ENCODE measurements at regions not wholly inside any gene's neighbourhood (a gene's known extent, or its start where the extent isn't known, plus 50 kb on each side); places are given as distances from the start of the nearest gene placed in this dataset.

- DNase-seq (ENCODE audit: low spot score in 2 of 2) (no peak), ATAC-seq (replicated peaks; ENCODE audit: extremely low read depth, poor library complexity, severe bottlenecking) (no peak)
- no peaks in the 10 kb centered on the region for H3K9me3 Mint-ChIP-seq
- no peak overlapping the region for H3K4me3 Mint-ChIP-seq
- peaks cover 23% of the 10 kb centered on the region for H3K4me1 Mint-ChIP-seq
- peaks cover 2% of the 10 kb centered on the region for H3K36me3 Mint-ChIP-seq (ENCODE audit: insufficient read depth)
- no peak overlapping the region for H3K27ac Mint-ChIP-seq (ENCODE audit: low read depth)
- no peaks in the 10 kb centered on the region for H3K27me3 Mint-ChIP-seq
Observed at GRCh38 chr1:10935724-10936123, 76.7 kb upstream of the TARDBP start.

GRCh38 chr1:10936998-10937901 lies 75.2 kb upstream of the TARDBP start:
- H3K4me3 Mint-ChIP-seq, result no peak overlapping the region
- ATAC-seq (replicated peaks; ENCODE audit: extremely low read depth, poor library complexity, severe bottlenecking) (no peak), DNase-seq (ENCODE audit: low spot score in 2 of 2) (no peak)
- H3K27ac Mint-ChIP-seq (ENCODE audit: low read depth), result no peak overlapping the region
- no peaks in the 10 kb centered on the region for H3K27me3 Mint-ChIP-seq
- H3K9me3 Mint-ChIP-seq, result no peaks in the 10 kb centered on the region
- H3K36me3 Mint-ChIP-seq (ENCODE audit: insufficient read depth), result peaks cover 2% of the 10 kb centered on the region
- peaks cover 22% of the 10 kb centered on the region for H3K4me1 Mint-ChIP-seq

GRCh38 chr1:10938741-10939417 lies 73.6 kb upstream of the TARDBP start:
- Mint-ChIP-seq H3K27ac (ENCODE audit: low read depth) (no peak overlapping the region), H3K9me3 (no peaks in the 10 kb centered on the region), H3K4me1 (peaks cover 23% of the 10 kb centered on the region), H3K4me3 (no peak overlapping the region), H3K27me3 (peaks cover 8% of the 10 kb centered on the region), H3K36me3 (ENCODE audit: insufficient read depth) (peaks cover 1% of the 10 kb centered on the region)
- no peak for ATAC-seq (replicated peaks; ENCODE audit: extremely low read depth, poor library complexity, severe bottlenecking)
- no peak for DNase-seq (ENCODE audit: low spot score in 2 of 2)

- no peaks in the 10 kb centered on the region for H3K9me3 Mint-ChIP-seq
- peak overlapping the region; percentile 79 for H3K27ac Mint-ChIP-seq (ENCODE audit: low read depth)
- H3K4me1 Mint-ChIP-seq, result peaks cover 28% of the 10 kb centered on the region
- peaks cover 1% of the 10 kb centered on the region for H3K36me3 Mint-ChIP-seq (ENCODE audit: insufficient read depth)
- H3K27me3 Mint-ChIP-seq, result peaks cover 18% of the 10 kb centered on the region
- peak overlapping the region; percentile 63 for H3K4me3 Mint-ChIP-seq
- DNase-seq (ENCODE audit: low spot score in 2 of 2) (no peak), ATAC-seq (replicated peaks; ENCODE audit: extremely low read depth, poor library complexity, severe bottlenecking) (no peak)
Observed at GRCh38 chr1:10939654-10940450, 72.6 kb upstream of the TARDBP start.

- Mint-ChIP-seq H3K4me3 (peak overlapping the region; percentile 63), H3K4me1 (peaks cover 28% of the 10 kb centered on the region), H3K9me3 (no peaks in the 10 kb centered on the region), H3K27ac (ENCODE audit: low read depth) (peak overlapping the region; percentile 79), H3K27me3 (peaks cover 23% of the 10 kb centered on the region), H3K36me3 (ENCODE audit: insufficient read depth) (peaks cover 1% of the 10 kb centered on the region)
- DNase-seq (ENCODE audit: low spot score in 2 of 2) (no peak), ATAC-seq (replicated peaks; ENCODE audit: extremely low read depth, poor library complexity, severe bottlenecking) (no peak)
Observed at GRCh38 chr1:10940451-10940804, 72.0 kb upstream of the TARDBP start.

GRCh38 chr1:10940838-10941237 lies 71.6 kb upstream of the TARDBP start:
- ATAC-seq (replicated peaks; ENCODE audit: extremely low read depth, poor library complexity, severe bottlenecking) (no peak), DNase-seq (ENCODE audit: low spot score in 2 of 2) (no peak)
- H3K36me3 Mint-ChIP-seq (ENCODE audit: insufficient read depth), result peaks cover 1% of the 10 kb centered on the region
- peaks cover 28% of the 10 kb centered on the region for H3K4me1 Mint-ChIP-seq
- peaks cover 27% of the 10 kb centered on the region for H3K27me3 Mint-ChIP-seq
- H3K27ac Mint-ChIP-seq (ENCODE audit: low read depth), result peak overlapping the region; percentile 79
- H3K9me3 Mint-ChIP-seq, result no peaks in the 10 kb centered on the region
- peak overlapping the region; percentile 63 for H3K4me3 Mint-ChIP-seq

GRCh38 chr1:10941891-10942541 lies 70.4 kb upstream of the TARDBP start:
- H3K27ac Mint-ChIP-seq (ENCODE audit: low read depth), result no peak overlapping the region
- H3K9me3 Mint-ChIP-seq, result no peaks in the 10 kb centered on the region
- peaks cover 30% of the 10 kb centered on the region for H3K27me3 Mint-ChIP-seq
- DNase-seq (ENCODE audit: low spot score in 2 of 2) (peak; percentile 39 to 69), ATAC-seq (replicated peaks; ENCODE audit: extremely low read depth, poor library complexity, severe bottlenecking) (no peak)
- peaks cover 28% of the 10 kb centered on the region for H3K4me1 Mint-ChIP-seq
- peaks cover 1% of the 10 kb centered on the region for H3K36me3 Mint-ChIP-seq (ENCODE audit: insufficient read depth)
- H3K4me3 Mint-ChIP-seq, result no peak overlapping the region

- no peak overlapping the region for H3K4me3 Mint-ChIP-seq
- H3K36me3 Mint-ChIP-seq (ENCODE audit: insufficient read depth), result peaks cover 1% of the 10 kb centered on the region
- H3K27me3 Mint-ChIP-seq, result peaks cover 30% of the 10 kb centered on the region
- DNase-seq (ENCODE audit: low spot score in 2 of 2), result no peak
- H3K9me3 Mint-ChIP-seq, result no peaks in the 10 kb centered on the region
- H3K27ac Mint-ChIP-seq (ENCODE audit: low read depth), result no peak overlapping the region
- H3K4me1 Mint-ChIP-seq, result peaks cover 28% of the 10 kb centered on the region
- no peak for ATAC-seq (replicated peaks; ENCODE audit: extremely low read depth, poor library complexity, severe bottlenecking)
Observed at GRCh38 chr1:10942542-10942912, 69.9 kb upstream of the TARDBP start.

- no peaks in the 10 kb centered on the region for H3K9me3 Mint-ChIP-seq
- H3K36me3 Mint-ChIP-seq (ENCODE audit: insufficient read depth), result peaks cover 1% of the 10 kb centered on the region
- DNase-seq (ENCODE audit: low spot score in 2 of 2), result no peak
- H3K4me1 Mint-ChIP-seq, result peaks cover 28% of the 10 kb centered on the region
- no peak overlapping the region for H3K27ac Mint-ChIP-seq (ENCODE audit: low read depth)
- no peak overlapping the region for H3K4me3 Mint-ChIP-seq
- no peak for ATAC-seq (replicated peaks; ENCODE audit: extremely low read depth, poor library complexity, severe bottlenecking)
- peaks cover 30% of the 10 kb centered on the region for H3K27me3 Mint-ChIP-seq
Observed at GRCh38 chr1:10943041-10943440, 69.4 kb upstream of the TARDBP start.

- DNase-seq (ENCODE audit: low spot score in 2 of 2) (no peak), ATAC-seq (replicated peaks; ENCODE audit: extremely low read depth, poor library complexity, severe bottlenecking) (no peak)
- Mint-ChIP-seq H3K27me3 (peaks cover 30% of the 10 kb centered on the region), H3K4me3 (no peak overlapping the region), H3K36me3 (ENCODE audit: insufficient read depth) (peaks cover 1% of the 10 kb centered on the region), H3K4me1 (peaks cover 28% of the 10 kb centered on the region), H3K9me3 (no peaks in the 10 kb centered on the region), H3K27ac (ENCODE audit: low read depth) (no peak overlapping the region)
Observed at GRCh38 chr1:10943991-10944730, 68.3 kb upstream of the TARDBP start.

GRCh38 chr1:10945991-10946509 lies 66.4 kb upstream of the TARDBP start:
- peaks cover 30% of the 10 kb centered on the region for H3K27me3 Mint-ChIP-seq

More at GRCh38 chr1:10945991-10946509, 66.4 kb upstream of the TARDBP start:
- Mint-ChIP-seq H3K9me3 (no peaks in the 10 kb centered on the region), H3K4me1 (peaks cover 13% of the 10 kb centered on the region), H3K36me3 (ENCODE audit: insufficient read depth) (peaks cover 1% of the 10 kb centered on the region), H3K27ac (ENCODE audit: low read depth) (no peak overlapping the region), H3K4me3 (no peak overlapping the region)
- ATAC-seq (replicated peaks; ENCODE audit: extremely low read depth, poor library complexity, severe bottlenecking) (no peak), DNase-seq (ENCODE audit: low spot score in 2 of 2) (no peak)

Measured in central memory CD8-positive, alpha-beta T cell (primary cell).